AG04449 (cell line): ENCODE measurements at regions not wholly inside any gene's neighbourhood (a gene's known extent, or its start where the extent isn't known, plus 50 kb on each side); places are given as distances from the start of the nearest gene placed in this dataset.

Experiments used
- CTCF ChIA-PET: fragments of 350-600 bp; formaldehyde crosslinking; extraction: SDS; loops from one replicate; lab custom pipeline; 2021; ENCODE audit warnings: antibody characterized with exemption; lab: Yijun Ruan, JAX
- POLR2A ChIA-PET: fragments of 400-600, 350-600 bp; formaldehyde crosslinking; extraction: SDS; loops from one replicate; lab custom pipeline; 2020; ENCODE audit warnings: antibody characterized with exemption, inconsistent platforms; lab: Yijun Ruan, JAX
- DNase-seq: peaks from one replicate; pipeline ENCODE4 v3.0.0-alpha.2; 2010; ENCODE audit warnings: low read depth, low spot score
- H3K4me3 ChIP-seq: 2 replicates; pipeline ENCODE4 v1.5.1; 2011; ENCODE audit warnings: low read depth, mild to moderate bottlenecking, control low read depth, low read length
- CTCF ChIP-seq: IDR thresholded peaks from one replicate; pipeline ENCODE4 v1.5.1; 2011; ENCODE audit warnings: mild to moderate bottlenecking, moderate library complexity, low read length, control low read depth, inconsistent platforms; ENCODE audit not compliant: insufficient read depth; ENCODE audit errors: missing control alignments

GRCh38 chr20:58018590-58018989 is 209.9 kb downstream of the ANKRD60 start:
- DNase-seq: no peak
- TF ChIP-seq CTCF: no peak
- ChIA-PET POLR2A (no interaction called here), CTCF (no interaction called here)
- H3K4me3 ChIP-seq: no peak overlapping the region

- ChIA-PET POLR2A (no interaction called here), CTCF (no interaction called here)
- no peak for TF ChIP-seq CTCF
- no peak for DNase-seq
- H3K4me3 ChIP-seq: no peak overlapping the region
These were observed 210.4 kb downstream of the ANKRD60 start for GRCh38 chr20:58017970-58018530.

- DNase-seq: peak; percentile 4
- ChIA-PET POLR2A (no interaction called here), CTCF (no interaction called here)
- H3K4me3 ChIP-seq: no peak overlapping the region
- no peak for TF ChIP-seq CTCF
These were observed 211.1 kb downstream of the ANKRD60 start for GRCh38 chr20:58017231-58017969.

- no peak overlapping the region for H3K4me3 ChIP-seq
- ChIA-PET CTCF (no interaction called here), POLR2A (no interaction called here)
- no peak for DNase-seq
- TF ChIP-seq CTCF: no peak
These were observed 211.7 kb downstream of the ANKRD60 start for GRCh38 chr20:58016779-58017178.

GRCh38 chr20:58014628-58015315 is 213.7 kb downstream of the ANKRD60 start:
- H3K4me3 ChIP-seq: no peak overlapping the region

More at GRCh38 chr20:58014628-58015315, 213.7 kb downstream of the ANKRD60 start:
- POLR2A ChIA-PET: no interaction called here
- CTCF ChIA-PET: no interaction called here
- TF ChIP-seq CTCF: no peak
- no peak for DNase-seq
